K562 (cell line): ENCODE measurements at regions not wholly inside any gene's neighbourhood (a gene's known extent, or its start where the extent isn't known, plus 50 kb on each side); places are given as distances from the start of the nearest gene placed in this dataset.
"Not testable (repeated sequence)": the region's sequence is repeated elsewhere in the genome, so short reads cannot be mapped to it uniquely, and the experiment has no call there.

Experiments used
- ATF1 ChIP-seq, 2 experiments: fragments of 450-650 bp in 1 of 2; IDR thresholded peaks; 2 replicates each; pipeline ENCODE4 v1.6.1; 2016; ENCODE audit warnings: missing compliant biosample characterization in 1 of 2, missing genetic modification characterization in 1 of 2
- CTBP1 ChIP-seq: fragments of 450-650 bp; IDR thresholded peaks from 2 replicates; pipeline ENCODE4 v1.6.1; 2016; ENCODE audit warnings: borderline replicate concordance
- CXXC5 ChIP-seq: fragments of 250-450 bp; sonication (Bioruptor Pico); IDR thresholded peaks from 2 replicates; pipeline ENCODE4 v1.8.0; 2022; ENCODE audit warnings: inconsistent platforms, mild to moderate bottlenecking, moderate library complexity
- EP400 ChIP-seq: fragments of 450-650 bp; IDR thresholded peaks from 2 replicates; pipeline ENCODE4 v1.6.1; 2017; ENCODE audit warnings: antibody characterized with exemption, mild to moderate bottlenecking, moderate library complexity
- FOXA3 ChIP-seq, 2 experiments: fragments of 450-650 bp in 1 of 2; sonication (generic) in 1 of 2; formaldehyde crosslinking; IDR thresholded peaks in 1 of 2; conservative IDR thresholded peaks in 1 of 2; 2 replicates each; pipeline versions ENCODE4 v1.4.0 to v1.8.0; 2020 to 2022; ENCODE audit warnings: mild to moderate bottlenecking in 2 of 2, missing genetic modification reagents in 1 of 2
- FOXK2 ChIP-seq, 2 experiments: fragments of 450-650 bp; IDR thresholded peaks in 1 of 2; conservative IDR thresholded peaks in 1 of 2; 2 replicates each; pipeline ENCODE4 v1.6.1; 2016; ENCODE audit warnings: low read depth in 2 of 2, mild to moderate bottlenecking in 1 of 2
- GABPA ChIP-seq: fragments of 200-800 bp; sonication (Bioruptor generic); conservative IDR thresholded peaks from 2 replicates; pipeline ENCODE4 v1.6.1; 2016; ENCODE audit warnings: low read depth, missing genetic modification characterization, missing compliant biosample characterization
- HDAC1 ChIP-seq, 2 experiments: fragments of 450-650 bp; IDR thresholded peaks; 2 replicates each; pipeline ENCODE4 v1.6.1; 2016 to 2017; ENCODE audit warnings: inconsistent platforms in 1 of 2, mild to moderate bottlenecking in 1 of 2, moderate library complexity in 1 of 2
- NRF1 ChIP-seq, 2 experiments: fragments of 450-650 bp; IDR thresholded peaks in 1 of 2; conservative IDR thresholded peaks in 1 of 2; 2 replicates each; pipeline ENCODE4 v1.6.1; 2014; ENCODE audit warnings: mild to moderate bottlenecking in 2 of 2
- POLR2B ChIP-seq: fragments of 450-650 bp; IDR thresholded peaks from 2 replicates; pipeline ENCODE4 v1.6.1; 2018; ENCODE audit warnings: low read depth; ENCODE audit not compliant: partially characterized antibody
- RBFOX2 ChIP-seq: fragments of 200-400 bp; formaldehyde crosslinking; IDR thresholded peaks from 2 replicates; pipeline ENCODE4 v1.6.1; 2017; ENCODE audit warnings: low read depth, mild to moderate bottlenecking, low read length, moderate library complexity
- SOX6 ChIP-seq: fragments of 450-650 bp; IDR thresholded peaks from 2 replicates; pipeline ENCODE4 v1.6.1; 2014; ENCODE audit warnings: mild to moderate bottlenecking
- TAF7 ChIP-seq: fragments of 450-650 bp; IDR thresholded peaks from 2 replicates; pipeline ENCODE4 v1.6.1; 2016; ENCODE audit warnings: missing genetic modification characterization, missing compliant biosample characterization
- TRIM24 ChIP-seq, 2 experiments: fragments of 450-650 bp; IDR thresholded peaks; 2 replicates each; pipeline ENCODE4 v1.6.1; 2016
- TF ChIP-seq, protein P1 (sequence below): fragments of 450-650 bp; IDR thresholded peaks from 2 replicates; pipeline ENCODE4 v1.6.1; 2016; ENCODE audit warnings: mild to moderate bottlenecking, moderate library complexity

DNA sequence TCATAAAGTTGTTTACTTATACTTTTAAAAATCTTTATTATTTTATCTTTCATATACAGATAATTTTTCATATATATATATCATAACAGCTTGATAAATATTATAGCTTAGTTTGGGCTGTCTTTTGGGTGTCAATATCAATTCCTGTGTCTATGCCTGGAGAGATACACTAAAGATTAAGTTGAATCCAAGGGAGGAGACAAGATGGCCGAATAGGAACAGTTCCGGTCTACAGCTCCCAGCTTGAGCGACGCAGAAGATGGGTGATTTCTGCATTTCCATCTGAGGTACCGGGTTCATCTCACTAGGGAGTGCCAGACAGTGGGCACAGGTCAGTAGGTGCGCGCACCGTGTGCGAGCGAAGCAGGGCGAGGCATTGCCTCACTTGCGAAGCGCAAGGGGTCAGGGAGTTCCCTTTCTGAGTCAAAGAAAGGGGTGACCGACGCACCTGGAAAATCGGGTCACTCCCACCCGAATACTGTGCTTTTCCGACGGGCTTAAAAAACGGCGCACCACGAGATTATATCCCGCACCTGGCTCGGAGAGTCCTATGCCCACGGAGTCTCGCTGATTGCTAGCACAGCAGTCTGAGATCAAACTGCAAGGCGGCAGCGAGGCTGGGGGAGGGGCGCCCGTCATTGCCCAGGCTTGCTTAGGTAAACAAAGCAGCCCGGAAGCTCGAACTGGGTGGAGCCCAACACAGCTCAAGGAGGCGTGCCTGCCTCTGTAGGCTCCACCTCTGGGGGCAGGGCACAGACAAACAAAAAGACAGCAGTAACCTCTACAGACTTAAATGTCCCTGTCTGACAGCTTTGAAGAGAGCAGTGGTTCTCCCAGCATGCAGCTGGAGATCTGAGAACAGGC is 388.8 kb upstream of the FAR2 start (continued):
- TF ChIP-seq, protein P1, sequence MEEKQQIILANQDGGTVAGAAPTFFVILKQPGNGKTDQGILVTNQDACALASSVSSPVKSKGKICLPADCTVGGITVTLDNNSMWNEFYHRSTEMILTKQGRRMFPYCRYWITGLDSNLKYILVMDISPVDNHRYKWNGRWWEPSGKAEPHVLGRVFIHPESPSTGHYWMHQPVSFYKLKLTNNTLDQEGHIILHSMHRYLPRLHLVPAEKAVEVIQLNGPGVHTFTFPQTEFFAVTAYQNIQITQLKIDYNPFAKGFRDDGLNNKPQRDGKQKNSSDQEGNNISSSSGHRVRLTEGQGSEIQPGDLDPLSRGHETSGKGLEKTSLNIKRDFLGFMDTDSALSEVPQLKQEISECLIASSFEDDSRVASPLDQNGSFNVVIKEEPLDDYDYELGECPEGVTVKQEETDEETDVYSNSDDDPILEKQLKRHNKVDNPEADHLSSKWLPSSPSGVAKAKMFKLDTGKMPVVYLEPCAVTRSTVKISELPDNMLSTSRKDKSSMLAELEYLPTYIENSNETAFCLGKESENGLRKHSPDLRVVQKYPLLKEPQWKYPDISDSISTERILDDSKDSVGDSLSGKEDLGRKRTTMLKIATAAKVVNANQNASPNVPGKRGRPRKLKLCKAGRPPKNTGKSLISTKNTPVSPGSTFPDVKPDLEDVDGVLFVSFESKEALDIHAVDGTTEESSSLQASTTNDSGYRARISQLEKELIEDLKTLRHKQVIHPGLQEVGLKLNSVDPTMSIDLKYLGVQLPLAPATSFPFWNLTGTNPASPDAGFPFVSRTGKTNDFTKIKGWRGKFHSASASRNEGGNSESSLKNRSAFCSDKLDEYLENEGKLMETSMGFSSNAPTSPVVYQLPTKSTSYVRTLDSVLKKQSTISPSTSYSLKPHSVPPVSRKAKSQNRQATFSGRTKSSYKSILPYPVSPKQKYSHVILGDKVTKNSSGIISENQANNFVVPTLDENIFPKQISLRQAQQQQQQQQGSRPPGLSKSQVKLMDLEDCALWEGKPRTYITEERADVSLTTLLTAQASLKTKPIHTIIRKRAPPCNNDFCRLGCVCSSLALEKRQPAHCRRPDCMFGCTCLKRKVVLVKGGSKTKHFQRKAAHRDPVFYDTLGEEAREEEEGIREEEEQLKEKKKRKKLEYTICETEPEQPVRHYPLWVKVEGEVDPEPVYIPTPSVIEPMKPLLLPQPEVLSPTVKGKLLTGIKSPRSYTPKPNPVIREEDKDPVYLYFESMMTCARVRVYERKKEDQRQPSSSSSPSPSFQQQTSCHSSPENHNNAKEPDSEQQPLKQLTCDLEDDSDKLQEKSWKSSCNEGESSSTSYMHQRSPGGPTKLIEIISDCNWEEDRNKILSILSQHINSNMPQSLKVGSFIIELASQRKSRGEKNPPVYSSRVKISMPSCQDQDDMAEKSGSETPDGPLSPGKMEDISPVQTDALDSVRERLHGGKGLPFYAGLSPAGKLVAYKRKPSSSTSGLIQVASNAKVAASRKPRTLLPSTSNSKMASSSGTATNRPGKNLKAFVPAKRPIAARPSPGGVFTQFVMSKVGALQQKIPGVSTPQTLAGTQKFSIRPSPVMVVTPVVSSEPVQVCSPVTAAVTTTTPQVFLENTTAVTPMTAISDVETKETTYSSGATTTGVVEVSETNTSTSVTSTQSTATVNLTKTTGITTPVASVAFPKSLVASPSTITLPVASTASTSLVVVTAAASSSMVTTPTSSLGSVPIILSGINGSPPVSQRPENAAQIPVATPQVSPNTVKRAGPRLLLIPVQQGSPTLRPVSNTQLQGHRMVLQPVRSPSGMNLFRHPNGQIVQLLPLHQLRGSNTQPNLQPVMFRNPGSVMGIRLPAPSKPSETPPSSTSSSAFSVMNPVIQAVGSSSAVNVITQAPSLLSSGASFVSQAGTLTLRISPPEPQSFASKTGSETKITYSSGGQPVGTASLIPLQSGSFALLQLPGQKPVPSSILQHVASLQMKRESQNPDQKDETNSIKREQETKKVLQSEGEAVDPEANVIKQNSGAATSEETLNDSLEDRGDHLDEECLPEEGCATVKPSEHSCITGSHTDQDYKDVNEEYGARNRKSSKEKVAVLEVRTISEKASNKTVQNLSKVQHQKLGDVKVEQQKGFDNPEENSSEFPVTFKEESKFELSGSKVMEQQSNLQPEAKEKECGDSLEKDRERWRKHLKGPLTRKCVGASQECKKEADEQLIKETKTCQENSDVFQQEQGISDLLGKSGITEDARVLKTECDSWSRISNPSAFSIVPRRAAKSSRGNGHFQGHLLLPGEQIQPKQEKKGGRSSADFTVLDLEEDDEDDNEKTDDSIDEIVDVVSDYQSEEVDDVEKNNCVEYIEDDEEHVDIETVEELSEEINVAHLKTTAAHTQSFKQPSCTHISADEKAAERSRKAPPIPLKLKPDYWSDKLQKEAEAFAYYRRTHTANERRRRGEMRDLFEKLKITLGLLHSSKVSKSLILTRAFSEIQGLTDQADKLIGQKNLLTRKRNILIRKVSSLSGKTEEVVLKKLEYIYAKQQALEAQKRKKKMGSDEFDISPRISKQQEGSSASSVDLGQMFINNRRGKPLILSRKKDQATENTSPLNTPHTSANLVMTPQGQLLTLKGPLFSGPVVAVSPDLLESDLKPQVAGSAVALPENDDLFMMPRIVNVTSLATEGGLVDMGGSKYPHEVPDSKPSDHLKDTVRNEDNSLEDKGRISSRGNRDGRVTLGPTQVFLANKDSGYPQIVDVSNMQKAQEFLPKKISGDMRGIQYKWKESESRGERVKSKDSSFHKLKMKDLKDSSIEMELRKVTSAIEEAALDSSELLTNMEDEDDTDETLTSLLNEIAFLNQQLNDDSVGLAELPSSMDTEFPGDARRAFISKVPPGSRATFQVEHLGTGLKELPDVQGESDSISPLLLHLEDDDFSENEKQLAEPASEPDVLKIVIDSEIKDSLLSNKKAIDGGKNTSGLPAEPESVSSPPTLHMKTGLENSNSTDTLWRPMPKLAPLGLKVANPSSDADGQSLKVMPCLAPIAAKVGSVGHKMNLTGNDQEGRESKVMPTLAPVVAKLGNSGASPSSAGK = peak; percentile 50; the same call in 1 of the 2 replicates
- TF ChIP-seq GABPA (peak; percentile 45), NRF1 (conservative IDR thresholded peaks at IDR 0.05 in 1 of 2, IDR thresholded peaks at IDR 0.05 in 1 of 2) (peak; percentile 14 to 46; a peak in 1 of 4 replicates), EP400 (peak; percentile 51), HDAC1 (IDR thresholded peaks at IDR 0.05) (0 out of 4 replicates have a peak, but pooled peaks of 1 of the 2 experiments have one; percentile 23), ATF1 (tag; IDR thresholded peaks at IDR 0.05) (peak; percentile 51), TAF7 (tag) (peak; percentile 77), SOX6 (0 out of 2 replicates have a peak, but pooled peaks have one; percentile 22), CTBP1 (peak; percentile 25; the same call in 1 of the 2 replicates), RBFOX2 (peak; percentile 59), FOXK2 (conservative IDR thresholded peaks at IDR 0.05 in 1 of 2, IDR thresholded peaks at IDR 0.05 in 1 of 2; ENCODE audit: low read depth in 2 of 2) (peak; percentile 82 to 91), TRIM24 (IDR thresholded peaks at IDR 0.05) (peak in 1 of 2 experiments; percentile 47; a peak in 1 of 4 replicates), FOXA3 (CRISPR knock-in tag; conservative IDR thresholded peaks at IDR 0.05 in 1 of 2, IDR thresholded peaks at IDR 0.05 in 1 of 2) (peak; percentile 92 to 93), CXXC5 (peak; percentile 21; the same call in 1 of the 2 replicates), POLR2B (peak; percentile 47)
- TF ChIP-seq ATF1 (CRISPR knock-in tag; IDR thresholded peaks at IDR 0.05) = not testable (repeated sequence)
